HG02885 (cell line): ENCODE measurements at regions not wholly inside any gene's neighbourhood (a gene's known extent, or its start where the extent isn't known, plus 50 kb on each side); places are given as distances from the start of the nearest gene placed in this dataset.

Source experiments
- ATAC-seq: cut with Tn5 transposase; IDR thresholded peaks from one replicate; pipeline ENCODE4 v1.9.1; 2021; ENCODE audit warnings: mild to moderate bottlenecking; ENCODE audit not compliant: unreplicated experiment, poor library complexity

GRCh38 chr4:33054161-33054560 lies 2334.0 kb downstream of the PCDH7 start:
- no peak for ATAC-seq

- no peak for ATAC-seq
Observed at GRCh38 chr4:33054656-33055196, 2334.6 kb downstream of the PCDH7 start.

GRCh38 chr4:33057736-33058135 lies 2337.6 kb downstream of the PCDH7 start:
- no peak for ATAC-seq

GRCh38 chr4:33058998-33059397 lies 2338.8 kb downstream of the PCDH7 start:
- no peak for ATAC-seq

- ATAC-seq: peak; percentile 90
Observed at GRCh38 chr4:33060674-33061542, 2340.7 kb downstream of the PCDH7 start.

GRCh38 chr4:33061727-33062126 lies 2341.6 kb downstream of the PCDH7 start:
- ATAC-seq: no peak

GRCh38 chr4:33062155-33062806 lies 2342.1 kb downstream of the PCDH7 start:
- no peak for ATAC-seq

- ATAC-seq: no peak
Observed at GRCh38 chr4:33063241-33063640, 2343.1 kb downstream of the PCDH7 start.

- no peak for ATAC-seq
Observed at GRCh38 chr4:33064238-33064637, 2344.1 kb downstream of the PCDH7 start.

GRCh38 chr4:33065749-33066148 lies 2345.6 kb downstream of the PCDH7 start:
- no peak for ATAC-seq

GRCh38 chr4:33067221-33067620 lies 2347.1 kb downstream of the PCDH7 start:
- no peak for ATAC-seq

- ATAC-seq: no peak
Observed at GRCh38 chr4:33068539-33068938, 2348.4 kb downstream of the PCDH7 start.

GRCh38 chr4:33071535-33071934 lies 2351.4 kb downstream of the PCDH7 start:
- ATAC-seq: no peak

- no peak for ATAC-seq
Observed at GRCh38 chr4:33072298-33073089, 2352.3 kb downstream of the PCDH7 start.

- no peak for ATAC-seq
Observed at GRCh38 chr4:33073811-33074210, 2353.6 kb downstream of the PCDH7 start.

- no peak for ATAC-seq
Observed at GRCh38 chr4:33078145-33078544, 2358.0 kb downstream of the PCDH7 start.

- no peak for ATAC-seq
Observed at GRCh38 chr4:33080275-33080674, 2360.1 kb downstream of the PCDH7 start.

- no peak for ATAC-seq
Observed at GRCh38 chr4:33085709-33086108, 2365.5 kb downstream of the PCDH7 start.

GRCh38 chr4:33086331-33086925 lies 2366.3 kb downstream of the PCDH7 start:
- ATAC-seq: no peak

GRCh38 chr4:33088713-33089112 lies 2368.5 kb downstream of the PCDH7 start:
- no peak for ATAC-seq
